ENCODE measurements at regions not wholly inside any gene's neighbourhood (a gene's known extent, or its start where the extent isn't known, plus 50 kb on each side); places are given as distances from the start of the nearest gene placed in this dataset.

DNA sequence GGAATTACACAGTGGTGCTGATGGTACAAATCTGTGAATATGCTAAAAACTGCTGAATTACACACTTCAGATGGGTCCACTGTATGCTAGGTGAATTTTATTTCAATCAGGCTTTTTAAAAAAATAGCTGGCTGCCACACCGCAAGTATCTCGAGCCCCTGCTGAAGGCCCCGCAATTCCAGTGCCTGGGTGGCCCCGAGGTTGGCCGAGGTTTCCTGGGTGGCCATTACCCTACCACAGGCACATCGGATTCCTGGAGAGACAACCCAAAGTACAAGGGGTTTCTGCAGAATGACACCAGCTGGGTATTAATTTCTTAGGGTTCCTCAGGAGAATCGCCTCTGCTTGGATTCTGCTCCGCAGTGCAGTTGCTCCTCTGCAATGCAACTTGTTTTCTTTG, 127.8 kb downstream of the C16orf95 start:
- DNase-seq (ENCODE audit: low read depth in 1 of 2, low spot score in 1 of 2) = no peak
- no peak overlapping the region for H3K27ac ChIP-seq
- TF ChIP-seq, protein P1, sequence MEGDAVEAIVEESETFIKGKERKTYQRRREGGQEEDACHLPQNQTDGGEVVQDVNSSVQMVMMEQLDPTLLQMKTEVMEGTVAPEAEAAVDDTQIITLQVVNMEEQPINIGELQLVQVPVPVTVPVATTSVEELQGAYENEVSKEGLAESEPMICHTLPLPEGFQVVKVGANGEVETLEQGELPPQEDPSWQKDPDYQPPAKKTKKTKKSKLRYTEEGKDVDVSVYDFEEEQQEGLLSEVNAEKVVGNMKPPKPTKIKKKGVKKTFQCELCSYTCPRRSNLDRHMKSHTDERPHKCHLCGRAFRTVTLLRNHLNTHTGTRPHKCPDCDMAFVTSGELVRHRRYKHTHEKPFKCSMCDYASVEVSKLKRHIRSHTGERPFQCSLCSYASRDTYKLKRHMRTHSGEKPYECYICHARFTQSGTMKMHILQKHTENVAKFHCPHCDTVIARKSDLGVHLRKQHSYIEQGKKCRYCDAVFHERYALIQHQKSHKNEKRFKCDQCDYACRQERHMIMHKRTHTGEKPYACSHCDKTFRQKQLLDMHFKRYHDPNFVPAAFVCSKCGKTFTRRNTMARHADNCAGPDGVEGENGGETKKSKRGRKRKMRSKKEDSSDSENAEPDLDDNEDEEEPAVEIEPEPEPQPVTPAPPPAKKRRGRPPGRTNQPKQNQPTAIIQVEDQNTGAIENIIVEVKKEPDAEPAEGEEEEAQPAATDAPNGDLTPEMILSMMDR (IDR thresholded peaks at IDR 0.05; ENCODE audit: low read depth, low read length) = no peak
- no peaks in the 10 kb centered on the region for H3K27me3 ChIP-seq
- no peaks in the 10 kb centered on the region for H3K36me3 ChIP-seq
- H3K9me3 ChIP-seq (ENCODE audit: low read depth) = no peaks in the 10 kb centered on the region
- no peaks in the 10 kb centered on the region for H3K4me1 ChIP-seq (ENCODE audit: low read depth)
- H3K4me3 ChIP-seq = no peak overlapping the region

DNA sequence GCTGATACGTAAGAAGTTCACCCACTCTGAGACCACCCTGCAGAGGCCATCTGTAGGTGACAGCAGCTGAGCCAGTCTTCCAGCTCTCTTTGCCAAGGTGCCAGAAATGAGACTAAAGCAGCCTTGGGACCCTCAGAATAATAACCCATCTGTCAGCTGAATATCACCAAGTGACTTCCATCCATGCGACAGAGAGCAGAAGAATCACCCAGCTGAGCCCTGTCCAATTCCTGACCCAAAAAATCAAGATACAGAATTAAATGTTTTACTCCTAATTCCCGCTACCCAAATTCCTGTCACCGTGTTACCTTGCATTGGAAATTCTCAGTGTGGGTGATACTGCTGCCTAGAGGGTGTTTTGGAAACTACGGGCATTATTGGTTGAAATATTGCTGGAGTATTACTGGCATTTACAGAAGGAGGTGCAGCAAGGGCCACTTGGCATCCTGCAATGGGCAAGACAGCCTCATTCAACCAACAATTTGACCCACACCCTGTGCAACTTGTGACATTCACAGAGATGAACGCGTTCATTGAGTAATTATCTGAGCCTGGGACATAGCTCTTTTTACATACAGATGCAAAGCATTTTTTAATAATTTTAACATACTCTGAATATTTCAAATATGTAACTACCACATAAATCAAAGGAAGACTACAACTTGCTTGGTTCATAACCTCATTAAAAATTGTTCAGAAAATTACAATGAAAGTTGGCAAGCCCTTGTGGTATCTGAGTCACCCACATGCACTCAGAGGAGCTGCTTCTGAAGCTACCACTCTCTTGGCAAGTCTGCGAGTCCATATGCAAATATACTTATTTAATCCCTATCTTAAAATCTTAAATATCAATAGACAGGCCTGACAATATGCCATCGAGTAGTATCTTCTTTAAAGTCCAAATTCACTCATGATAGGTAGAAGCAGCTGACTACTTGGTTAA, 126.6 kb downstream of the C16orf95 start:
- TF ChIP-seq, protein P1 (IDR thresholded peaks at IDR 0.05; ENCODE audit: low read depth, low read length) = peak; percentile 7
- H3K9me3 ChIP-seq (ENCODE audit: low read depth) = no peaks in the 10 kb centered on the region
- no peak for DNase-seq (ENCODE audit: low read depth in 1 of 2, low spot score in 1 of 2)
- no peak overlapping the region for H3K4me3 ChIP-seq
- no peaks in the 10 kb centered on the region for H3K27me3 ChIP-seq
- H3K27ac ChIP-seq = no peak overlapping the region
- no peaks in the 10 kb centered on the region for H3K4me1 ChIP-seq (ENCODE audit: low read depth)
- no peaks in the 10 kb centered on the region for H3K36me3 ChIP-seq

DNA sequence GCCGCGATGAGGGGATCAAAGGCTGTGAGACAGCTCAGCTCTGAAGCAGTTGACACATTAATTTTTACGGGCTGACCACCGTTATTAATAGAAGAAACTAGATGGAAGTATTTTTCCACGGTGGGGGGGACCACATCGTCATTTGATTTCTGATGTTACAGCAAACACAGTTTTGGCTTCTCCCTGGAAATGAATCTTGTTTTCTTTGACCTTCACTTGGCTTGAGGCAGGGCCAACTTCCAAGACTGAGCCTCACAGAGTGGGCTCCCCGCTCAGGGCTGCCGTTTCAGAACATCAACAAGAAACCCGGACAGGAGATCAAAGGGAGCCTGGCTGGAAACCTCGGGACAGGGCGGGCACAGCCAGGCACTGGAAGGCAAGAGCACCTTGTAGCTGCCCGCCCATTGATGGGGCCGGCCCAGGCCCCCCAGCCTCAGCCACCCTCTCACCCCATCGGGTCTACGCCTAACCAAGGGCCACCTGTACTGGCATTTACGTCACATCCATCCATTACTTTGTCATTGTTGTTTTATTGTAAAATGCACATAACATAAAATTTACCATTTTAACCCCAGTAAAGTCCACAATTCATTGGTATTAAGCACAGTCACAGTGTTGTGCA, 124.6 kb downstream of the C16orf95 start:
- TF ChIP-seq, protein P1 (IDR thresholded peaks at IDR 0.05; ENCODE audit: low read depth, low read length) = no peak
- Histone ChIP-seq H3K4me3 (no peak overlapping the region), H3K27ac (no peak overlapping the region), H3K9me3 (ENCODE audit: low read depth) (no peaks in the 10 kb centered on the region), H3K36me3 (no peaks in the 10 kb centered on the region), H3K4me1 (ENCODE audit: low read depth) (no peaks in the 10 kb centered on the region), H3K27me3 (no peaks in the 10 kb centered on the region)
- no peak for DNase-seq (ENCODE audit: low read depth in 1 of 2, low spot score in 1 of 2)

DNA sequence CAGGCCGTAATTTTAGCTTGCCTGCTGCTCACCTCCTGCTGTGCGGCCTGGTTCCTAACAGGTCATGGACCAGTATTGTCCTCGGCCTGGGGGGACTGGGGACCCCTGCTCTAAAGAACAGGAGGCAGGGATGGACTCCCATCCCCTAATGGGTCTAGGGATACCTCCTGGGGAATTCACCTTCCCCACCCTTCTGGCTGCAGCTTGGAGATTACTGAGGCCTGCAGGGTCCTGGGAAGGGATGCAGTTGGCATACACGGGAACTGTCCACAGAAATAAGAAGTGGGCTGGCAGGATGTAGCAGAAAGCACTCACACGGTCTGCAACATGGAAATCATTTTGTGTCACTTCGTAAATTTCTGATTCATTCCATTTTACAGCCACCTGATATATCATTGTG, 123.0 kb downstream of the C16orf95 start:
- H3K4me3 ChIP-seq = no peak overlapping the region
- no peaks in the 10 kb centered on the region for H3K9me3 ChIP-seq (ENCODE audit: low read depth)
- H3K27me3 ChIP-seq = no peaks in the 10 kb centered on the region
- TF ChIP-seq, protein P1 (IDR thresholded peaks at IDR 0.05; ENCODE audit: low read depth, low read length) = no peak
- H3K36me3 ChIP-seq = no peaks in the 10 kb centered on the region
- H3K27ac ChIP-seq = no peak overlapping the region
- no peak for DNase-seq (ENCODE audit: low read depth in 1 of 2, low spot score in 1 of 2)
- no peaks in the 10 kb centered on the region for H3K4me1 ChIP-seq (ENCODE audit: low read depth)

DNA sequence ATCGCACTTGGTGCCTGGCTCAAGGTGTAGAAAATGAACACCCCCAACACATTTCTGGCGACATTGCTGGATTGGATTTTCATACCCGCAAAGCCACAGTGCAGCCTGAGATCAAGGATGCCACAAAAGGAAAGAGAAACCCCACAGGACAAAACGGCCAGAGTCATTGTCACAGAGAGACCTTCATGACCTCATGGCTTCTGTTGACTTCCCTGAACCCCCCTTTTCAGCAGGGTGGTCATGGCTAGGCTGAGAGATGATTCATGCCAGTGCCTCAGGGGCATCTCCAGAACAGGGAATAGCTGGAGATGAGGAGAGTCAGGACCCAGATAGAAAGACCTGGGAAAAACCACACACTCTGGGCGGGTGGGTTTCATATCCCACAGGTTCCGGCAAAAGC, 122.0 kb downstream of the C16orf95 start:
- H3K4me3 ChIP-seq = no peak overlapping the region
- H3K4me1 ChIP-seq (ENCODE audit: low read depth) = no peaks in the 10 kb centered on the region
- no peaks in the 10 kb centered on the region for H3K27me3 ChIP-seq
- H3K9me3 ChIP-seq (ENCODE audit: low read depth) = no peaks in the 10 kb centered on the region
- H3K36me3 ChIP-seq = no peaks in the 10 kb centered on the region
- TF ChIP-seq, protein P1 (IDR thresholded peaks at IDR 0.05; ENCODE audit: low read depth, low read length) = no peak
- DNase-seq (ENCODE audit: low read depth in 1 of 2, low spot score in 1 of 2) = no peak
- H3K27ac ChIP-seq = no peak overlapping the region

Data from cardiac muscle cell (in vitro differentiated cells and primary cell).